HUDEP-2 (cell line): ENCODE measurements at regions not wholly inside any gene's neighbourhood (a gene's known extent, or its start where the extent isn't known, plus 50 kb on each side); places are given as distances from the start of the nearest gene placed in this dataset.

Experiments
- DNase-seq, 76 experiments: peaks; one replicate each; lab custom pipeline; 2025; ENCODE audit not compliant: unreplicated experiment in 76 of 76; lab: John Stamatoyannopoulos, UW

DNA sequence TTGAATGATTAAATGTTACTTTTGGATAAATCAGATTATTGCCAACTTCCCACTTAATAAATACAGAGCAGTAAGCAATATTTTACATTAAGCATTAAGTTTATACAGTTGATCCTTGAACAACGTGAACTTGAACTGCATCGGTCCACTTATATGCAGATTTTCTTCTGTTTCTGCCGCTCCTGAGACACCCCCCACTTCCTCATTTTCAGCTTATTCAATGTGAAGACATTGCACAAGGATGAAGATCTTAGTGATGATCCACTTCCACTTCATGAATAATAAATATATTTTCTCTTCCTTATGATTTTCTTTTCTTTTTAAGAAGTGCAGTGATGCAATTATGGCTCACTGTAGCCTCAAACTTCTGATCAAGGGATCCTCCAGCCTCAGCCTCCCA is 167.2 kb downstream of the LINC00237 start:
- no peak for DNase-seq

DNA sequence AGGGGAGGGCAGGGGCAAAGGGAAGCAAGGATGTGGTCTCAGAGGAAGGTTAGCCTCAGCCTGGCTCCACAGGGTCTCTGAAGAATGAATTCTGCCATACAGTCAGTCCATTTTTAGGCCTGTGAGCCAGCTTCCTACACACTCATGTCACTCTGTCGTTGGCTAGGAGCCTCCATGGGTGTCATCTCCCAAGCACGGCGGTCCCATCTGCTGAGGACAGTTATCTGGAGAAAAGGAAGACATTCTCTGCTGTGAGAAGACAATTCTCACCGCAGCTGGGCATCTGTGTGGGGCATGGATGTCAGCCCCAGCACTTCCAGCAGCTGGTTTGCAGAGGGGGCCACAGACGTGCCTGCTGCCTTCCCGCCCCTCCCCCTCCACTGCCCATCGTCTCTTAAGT is 167.6 kb downstream of the LINC00237 start:
- DNase-seq = no peak

- no peak for DNase-seq
These were observed 168.0 kb downstream of the LINC00237 start for GRCh38 chr20:20938131-20938530.

- DNase-seq = no peak
These were observed 172.8 kb downstream of the LINC00237 start for GRCh38 chr20:20933142-20933958.

- DNase-seq = no peak
These were observed 174.0 kb downstream of the LINC00237 start for GRCh38 chr20:20932156-20932555.

GRCh38 chr20:20931632-20932031 is 174.5 kb downstream of the LINC00237 start:
- DNase-seq = no peak

DNA sequence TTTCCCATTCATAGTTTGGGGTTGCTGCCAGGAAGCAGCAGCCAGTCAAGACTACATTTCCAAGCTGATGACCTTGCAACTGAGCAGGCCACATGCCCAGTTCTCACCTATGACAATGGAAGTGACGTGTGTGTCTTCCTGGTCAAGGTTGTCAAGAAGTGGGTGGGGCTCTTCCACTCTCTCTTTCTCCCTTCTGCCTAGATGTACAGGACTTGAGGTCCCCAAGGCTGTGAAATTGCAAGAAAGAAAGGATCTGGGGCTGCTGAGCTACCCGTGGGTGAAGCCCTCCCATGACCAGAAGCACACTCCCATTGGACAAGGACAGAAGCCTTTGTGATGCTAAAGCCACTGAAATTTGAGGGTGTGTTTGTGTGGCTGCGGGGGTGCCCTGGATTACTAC is 175.1 kb downstream of the LINC00237 start:
- no peak for DNase-seq

- no peak for DNase-seq
These were observed 175.7 kb downstream of the LINC00237 start for GRCh38 chr20:20930500-20930899.

- DNase-seq = no peak
These were observed 176.8 kb downstream of the LINC00237 start for GRCh38 chr20:20929341-20929740.

GRCh38 chr20:20926222-20926905 is 179.8 kb downstream of the LINC00237 start:
- no peak for DNase-seq

DNA sequence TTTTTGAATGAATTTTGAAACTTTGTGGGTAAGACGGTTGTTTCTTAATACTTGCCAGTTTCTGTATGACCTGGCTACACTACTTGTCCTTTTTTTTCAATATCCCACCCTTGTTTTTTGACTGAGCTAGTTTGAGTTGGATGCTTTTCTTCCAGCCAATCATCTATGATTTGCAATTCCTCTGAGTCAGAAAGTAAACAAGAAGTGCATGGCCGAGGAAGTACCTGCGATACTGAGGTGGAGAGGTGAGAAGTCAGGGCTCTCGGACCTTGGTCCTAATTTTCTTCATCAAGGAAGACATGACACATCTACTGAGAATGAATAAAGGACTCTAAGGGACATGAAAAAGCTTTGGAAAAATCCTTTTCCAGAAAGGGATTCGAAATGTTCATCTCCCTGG is 185.7 kb downstream of the LINC00237 start:
- DNase-seq = no peak

DNA sequence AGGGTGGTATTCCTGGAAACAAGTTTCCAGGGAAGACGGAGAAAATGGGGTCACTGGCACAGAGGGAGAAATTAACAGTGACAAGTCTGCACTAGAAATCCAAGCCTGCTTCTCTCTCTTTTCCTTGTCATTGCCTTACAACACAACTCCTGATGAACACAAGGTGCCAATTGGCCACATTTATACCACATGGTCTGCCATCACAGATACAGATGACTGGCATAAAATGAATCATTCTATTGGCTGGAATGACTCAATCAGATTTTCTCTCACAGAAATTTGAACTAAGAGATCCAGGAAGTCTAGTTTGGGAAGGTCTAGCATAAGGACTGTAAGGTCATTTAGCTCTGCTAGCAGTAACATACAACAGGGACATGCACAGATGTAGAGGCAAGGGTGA is 190.3 kb downstream of the LINC00237 start:
- no peak for DNase-seq

DNA sequence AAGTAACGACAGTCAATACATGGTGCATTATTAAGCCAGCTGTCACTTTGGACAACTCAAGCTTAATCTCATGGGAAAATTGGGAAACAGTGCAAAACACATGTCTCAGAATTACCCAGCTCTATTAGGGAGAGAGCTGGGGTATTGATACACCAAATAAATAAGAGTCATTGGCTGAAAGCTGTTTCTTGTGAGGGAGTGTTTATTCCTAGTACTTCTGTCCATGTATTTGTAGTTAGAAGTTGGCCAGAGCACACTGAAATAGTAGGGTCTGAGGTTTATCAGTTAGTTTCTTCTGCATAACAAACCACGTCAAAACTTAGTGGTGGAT is 192.0 kb upstream of the RALGAPA2 start:
- no peak for DNase-seq

- no peak for DNase-seq
These were observed 191.5 kb upstream of the RALGAPA2 start for GRCh38 chr20:20903773-20904500.

- no peak for DNase-seq
These were observed 185.5 kb upstream of the RALGAPA2 start for GRCh38 chr20:20897922-20898321.

GRCh38 chr20:20897145-20897544 is 184.7 kb upstream of the RALGAPA2 start:
- DNase-seq = no peak

DNA sequence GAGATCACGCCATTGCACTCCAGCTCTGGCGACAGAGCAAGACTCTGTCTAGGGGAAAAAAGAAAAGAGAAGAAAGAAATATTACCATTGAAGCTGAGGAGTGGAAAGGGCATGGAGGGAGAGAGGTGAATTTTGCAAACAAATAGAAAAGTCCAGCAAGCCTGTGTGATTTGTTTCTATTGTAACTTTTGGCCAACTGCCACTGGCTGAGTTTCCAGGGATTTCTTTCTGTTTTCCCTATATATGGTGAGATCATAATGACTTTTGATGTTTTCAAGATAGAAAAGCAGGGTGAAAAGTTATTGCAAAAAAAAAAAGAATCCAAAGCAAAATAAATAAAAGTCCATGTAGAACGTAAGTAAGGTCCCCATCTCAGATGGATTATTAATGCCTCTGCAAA is 184.2 kb upstream of the RALGAPA2 start:
- no peak for DNase-seq

DNA sequence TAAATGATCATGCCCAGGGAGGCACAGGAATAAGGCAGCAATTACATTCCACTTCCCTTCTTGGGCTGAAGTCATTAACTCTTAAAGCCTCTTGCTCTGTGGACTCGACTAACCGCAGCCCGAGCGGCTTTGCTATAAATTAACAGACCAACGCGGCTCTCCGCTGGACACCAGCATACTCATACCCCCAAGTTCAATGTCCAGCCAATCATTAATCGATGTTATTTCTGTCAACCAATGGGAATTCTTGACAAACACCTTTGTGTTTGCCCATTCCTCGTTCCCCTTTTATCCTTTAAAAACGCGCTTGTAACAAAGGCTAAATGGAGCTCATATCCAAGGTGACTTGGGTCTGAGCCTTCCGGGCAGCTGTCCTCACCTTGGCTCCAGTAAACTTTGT is 183.1 kb upstream of the RALGAPA2 start:
- no peak for DNase-seq

GRCh38 chr20:20894753-20895152 is 182.3 kb upstream of the RALGAPA2 start:
- DNase-seq = no peak

DNA sequence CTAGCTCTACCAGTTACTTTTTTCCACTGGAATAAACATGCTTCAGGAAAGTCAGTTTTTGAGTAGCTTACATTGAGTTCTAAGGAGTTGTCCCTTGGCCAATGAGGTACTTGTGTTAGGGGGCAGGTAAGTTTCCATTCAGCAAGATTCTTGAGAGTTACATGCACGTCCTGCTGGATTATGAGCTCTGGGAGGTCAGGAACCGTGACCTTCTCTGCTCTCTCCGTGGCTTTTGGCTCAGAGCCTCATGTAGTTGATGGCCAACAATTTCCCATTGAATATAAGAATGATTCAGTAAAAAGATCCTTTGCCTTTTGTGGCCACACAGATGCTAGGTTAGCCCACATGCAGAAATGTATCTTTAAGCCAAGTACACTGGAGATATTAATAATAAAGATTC is 181.8 kb upstream of the RALGAPA2 start:
- DNase-seq = no peak

- DNase-seq = no peak
These were observed 179.9 kb upstream of the RALGAPA2 start for GRCh38 chr20:20892328-20892727.

GRCh38 chr20:20890751-20891150 is 178.3 kb upstream of the RALGAPA2 start:
- no peak for DNase-seq
